ENCODE measurements at regions not wholly inside any gene's neighbourhood (a gene's known extent, or its start where the extent isn't known, plus 50 kb on each side); places are given as distances from the start of the nearest gene placed in this dataset.

- H2AFZ ChIP-seq (ENCODE audit: low read length), result no peak overlapping the region
- H3K4me3 ChIP-seq (replicated peaks in 1 of 4; ENCODE audit: control extremely low read depth in 1 of 4, insufficient read depth in 1 of 4, low read depth in 3 of 4, low read length in 4 of 4), result no peak overlapping the region
- no peaks in the 10 kb centered on the region for H3K79me2 ChIP-seq (ENCODE audit: control insufficient read depth, insufficient read depth, low read length)
- no peaks in the 10 kb centered on the region for H4K20me1 ChIP-seq (ENCODE audit: control insufficient read depth, extremely low read depth, insufficient read depth, low read length)
- no peaks in the 10 kb centered on the region for H3K4me1 ChIP-seq (ENCODE audit: control insufficient read depth, extremely low read depth, insufficient read depth, low read length)
- no peak overlapping the region for H3K27ac ChIP-seq (ENCODE audit: insufficient read depth, low read length)
- H3K9ac ChIP-seq (ENCODE audit: insufficient read depth, low read length), result no peak overlapping the region
- H3K36me3 ChIP-seq (ENCODE audit: control insufficient read depth, insufficient read depth, low read length), result no peaks in the 10 kb centered on the region
- H3K9me3 ChIP-seq (ENCODE audit: control insufficient read depth, insufficient read depth, low read depth, low read length), result no peaks in the 10 kb centered on the region
- no peak for TF ChIP-seq EZH2 (IDR thresholded peaks at IDR 0.05; ENCODE audit: low read length, missing control alignments)
- DNase-seq (ENCODE audit: low read depth in 2 of 2), result no peak
- H3K4me2 ChIP-seq (ENCODE audit: extremely low read depth, insufficient read depth, low read length), result no peak overlapping the region
- H3K27me3 ChIP-seq (ENCODE audit: control insufficient read depth, insufficient read depth, low read length), result no peaks in the 10 kb centered on the region
Observed at GRCh38 chr3:153084431-153084830, 77.6 kb upstream of the RAP2B start.

GRCh38 chr3:153087595-153088566 is 74.1 kb upstream of the RAP2B start:
- Histone ChIP-seq H3K9ac (ENCODE audit: insufficient read depth, low read length) (no peak overlapping the region), H3K9me3 (ENCODE audit: control insufficient read depth, insufficient read depth, low read depth, low read length) (no peaks in the 10 kb centered on the region), H3K27ac (ENCODE audit: insufficient read depth, low read length) (no peak overlapping the region), H3K79me2 (ENCODE audit: control insufficient read depth, insufficient read depth, low read length) (no peaks in the 10 kb centered on the region), H4K20me1 (ENCODE audit: control insufficient read depth, extremely low read depth, insufficient read depth, low read length) (no peaks in the 10 kb centered on the region), H2AFZ (ENCODE audit: low read length) (no peak overlapping the region), H3K36me3 (ENCODE audit: control insufficient read depth, insufficient read depth, low read length) (no peaks in the 10 kb centered on the region), H3K27me3 (ENCODE audit: control insufficient read depth, insufficient read depth, low read length) (no peaks in the 10 kb centered on the region), H3K4me1 (ENCODE audit: control insufficient read depth, extremely low read depth, insufficient read depth, low read length) (no peaks in the 10 kb centered on the region), H3K4me2 (ENCODE audit: extremely low read depth, insufficient read depth, low read length) (no peak overlapping the region), H3K4me3 (replicated peaks in 1 of 4; ENCODE audit: control extremely low read depth in 1 of 4, insufficient read depth in 1 of 4, low read depth in 3 of 4, low read length in 4 of 4) (no peak overlapping the region)
- peak; percentile 79 to 85 for DNase-seq (ENCODE audit: low read depth in 2 of 2)
- no peak for TF ChIP-seq EZH2 (IDR thresholded peaks at IDR 0.05; ENCODE audit: low read length, missing control alignments)
- TF ChIP-seq CTCF (conservative IDR thresholded peaks at IDR 0.05 in 1 of 2, IDR thresholded peaks at IDR 0.05 in 1 of 2; ENCODE audit: low read depth in 1 of 2, low read length in 2 of 2), result no peak

- Histone ChIP-seq H3K27me3 (ENCODE audit: control insufficient read depth, insufficient read depth, low read length) (no peaks in the 10 kb centered on the region), H2AFZ (ENCODE audit: low read length) (no peak overlapping the region), H3K27ac (ENCODE audit: insufficient read depth, low read length) (no peak overlapping the region), H4K20me1 (ENCODE audit: control insufficient read depth, extremely low read depth, insufficient read depth, low read length) (no peaks in the 10 kb centered on the region), H3K36me3 (ENCODE audit: control insufficient read depth, insufficient read depth, low read length) (no peaks in the 10 kb centered on the region), H3K4me3 (replicated peaks in 1 of 4; ENCODE audit: control extremely low read depth in 1 of 4, insufficient read depth in 1 of 4, low read depth in 3 of 4, low read length in 4 of 4) (no peak overlapping the region), H3K79me2 (ENCODE audit: control insufficient read depth, insufficient read depth, low read length) (no peaks in the 10 kb centered on the region), H3K4me1 (ENCODE audit: control insufficient read depth, extremely low read depth, insufficient read depth, low read length) (no peaks in the 10 kb centered on the region), H3K9ac (ENCODE audit: insufficient read depth, low read length) (no peak overlapping the region), H3K9me3 (ENCODE audit: control insufficient read depth, insufficient read depth, low read depth, low read length) (no peaks in the 10 kb centered on the region), H3K4me2 (ENCODE audit: extremely low read depth, insufficient read depth, low read length) (no peak overlapping the region)
- no peak for TF ChIP-seq CTCF (conservative IDR thresholded peaks at IDR 0.05 in 1 of 2, IDR thresholded peaks at IDR 0.05 in 1 of 2; ENCODE audit: low read depth in 1 of 2, low read length in 2 of 2)
- TF ChIP-seq EZH2 (IDR thresholded peaks at IDR 0.05; ENCODE audit: low read length, missing control alignments), result no peak
- DNase-seq (ENCODE audit: low read depth in 2 of 2), result no peak
Observed at GRCh38 chr3:153089620-153090019, 72.4 kb upstream of the RAP2B start.

Data from fibroblast of lung (primary cell).